ENCODE measurements at regions not wholly inside any gene's neighbourhood (a gene's known extent, or its start where the extent isn't known, plus 50 kb on each side); places are given as distances from the start of the nearest gene placed in this dataset.

DNA sequence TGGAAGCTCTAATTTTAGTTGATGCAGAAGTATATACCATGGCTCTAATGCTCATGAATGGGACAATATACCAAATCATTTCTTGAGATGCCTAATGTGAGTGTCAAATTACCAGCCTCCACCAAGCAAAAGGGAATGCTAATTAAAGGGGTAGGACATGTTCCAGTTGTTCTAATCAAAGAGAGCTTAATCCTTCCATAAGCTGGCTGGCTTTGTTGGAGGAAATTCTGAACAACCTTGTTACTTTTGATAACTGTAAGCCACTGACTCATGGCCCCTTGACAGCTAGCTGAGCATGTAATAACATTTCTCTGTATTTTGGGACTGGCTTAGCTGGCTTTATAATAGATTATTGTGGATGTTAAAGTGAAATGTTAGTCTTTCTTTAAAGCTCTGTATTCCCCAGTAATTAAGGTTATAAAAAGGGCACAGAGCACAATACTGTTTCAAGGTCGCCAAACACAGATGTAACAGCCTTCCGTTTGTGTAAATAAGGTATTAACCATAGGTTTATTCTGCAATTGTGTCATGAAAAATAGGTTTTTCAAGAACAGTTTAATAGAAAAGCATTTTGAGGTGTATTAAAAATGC, 1194.0 kb downstream of the PCDH9 start:
- Histone ChIP-seq H3K36me3 (no peaks in the 10 kb centered on the region), H3K4me1 (no peaks in the 10 kb centered on the region), H3K9me3 (no peaks in the 10 kb centered on the region), H3K4me3 (no peak overlapping the region), H3K27ac (no peak overlapping the region), H3K27me3 (no peaks in the 10 kb centered on the region)
- TF ChIP-seq, protein P1, sequence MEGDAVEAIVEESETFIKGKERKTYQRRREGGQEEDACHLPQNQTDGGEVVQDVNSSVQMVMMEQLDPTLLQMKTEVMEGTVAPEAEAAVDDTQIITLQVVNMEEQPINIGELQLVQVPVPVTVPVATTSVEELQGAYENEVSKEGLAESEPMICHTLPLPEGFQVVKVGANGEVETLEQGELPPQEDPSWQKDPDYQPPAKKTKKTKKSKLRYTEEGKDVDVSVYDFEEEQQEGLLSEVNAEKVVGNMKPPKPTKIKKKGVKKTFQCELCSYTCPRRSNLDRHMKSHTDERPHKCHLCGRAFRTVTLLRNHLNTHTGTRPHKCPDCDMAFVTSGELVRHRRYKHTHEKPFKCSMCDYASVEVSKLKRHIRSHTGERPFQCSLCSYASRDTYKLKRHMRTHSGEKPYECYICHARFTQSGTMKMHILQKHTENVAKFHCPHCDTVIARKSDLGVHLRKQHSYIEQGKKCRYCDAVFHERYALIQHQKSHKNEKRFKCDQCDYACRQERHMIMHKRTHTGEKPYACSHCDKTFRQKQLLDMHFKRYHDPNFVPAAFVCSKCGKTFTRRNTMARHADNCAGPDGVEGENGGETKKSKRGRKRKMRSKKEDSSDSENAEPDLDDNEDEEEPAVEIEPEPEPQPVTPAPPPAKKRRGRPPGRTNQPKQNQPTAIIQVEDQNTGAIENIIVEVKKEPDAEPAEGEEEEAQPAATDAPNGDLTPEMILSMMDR (IDR thresholded peaks at IDR 0.05): no peak
- no peak for DNase-seq (ENCODE audit: low spot score)

DNA sequence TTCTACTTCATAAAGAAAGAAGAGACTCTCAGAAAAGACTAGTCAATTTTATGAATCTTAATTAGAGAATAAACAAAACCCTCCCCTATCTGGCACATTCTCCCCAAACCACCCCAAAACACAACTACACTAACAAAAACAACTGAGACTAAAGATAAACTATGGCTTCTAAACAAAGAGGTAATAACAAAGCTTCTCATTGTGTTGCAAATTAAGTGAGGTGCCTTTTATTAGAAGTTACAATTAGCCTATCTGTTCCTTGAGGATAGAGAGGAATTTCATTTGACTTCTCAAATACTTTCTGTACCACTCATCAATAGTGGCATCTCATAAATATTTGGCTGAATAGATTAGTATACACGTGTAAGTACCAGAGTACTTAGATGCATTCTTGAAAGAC, 1196.2 kb downstream of the PCDH9 start:
- no peaks in the 10 kb centered on the region for H3K27me3 ChIP-seq
- TF ChIP-seq, protein P1 (IDR thresholded peaks at IDR 0.05): no peak
- no peak overlapping the region for H3K4me3 ChIP-seq
- no peaks in the 10 kb centered on the region for H3K36me3 ChIP-seq
- H3K27ac ChIP-seq: no peak overlapping the region
- no peaks in the 10 kb centered on the region for H3K9me3 ChIP-seq
- H3K4me1 ChIP-seq: no peaks in the 10 kb centered on the region
- no peak for DNase-seq (ENCODE audit: low spot score)

DNA sequence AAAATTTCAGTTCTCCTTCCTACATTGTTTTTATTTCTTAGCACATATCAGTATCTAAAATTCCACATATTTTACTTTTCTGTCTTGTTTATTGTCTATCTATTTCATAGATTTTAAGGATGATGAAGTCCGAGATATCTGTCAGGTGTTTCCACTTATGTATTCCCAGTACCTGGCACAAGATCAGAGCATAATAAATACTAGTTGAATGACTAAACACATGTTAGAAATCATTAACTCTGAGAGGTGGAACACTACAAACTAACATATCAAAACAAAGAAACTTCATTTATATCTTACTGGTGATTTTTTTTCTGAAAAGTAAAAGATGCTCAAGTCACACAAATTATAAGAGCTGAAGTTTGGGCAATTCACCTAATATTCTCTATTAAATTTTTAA, 1208.3 kb downstream of the PCDH9 start:
- no peaks in the 10 kb centered on the region for H3K4me1 ChIP-seq
- TF ChIP-seq, protein P1 (IDR thresholded peaks at IDR 0.05): no peak

DNA sequence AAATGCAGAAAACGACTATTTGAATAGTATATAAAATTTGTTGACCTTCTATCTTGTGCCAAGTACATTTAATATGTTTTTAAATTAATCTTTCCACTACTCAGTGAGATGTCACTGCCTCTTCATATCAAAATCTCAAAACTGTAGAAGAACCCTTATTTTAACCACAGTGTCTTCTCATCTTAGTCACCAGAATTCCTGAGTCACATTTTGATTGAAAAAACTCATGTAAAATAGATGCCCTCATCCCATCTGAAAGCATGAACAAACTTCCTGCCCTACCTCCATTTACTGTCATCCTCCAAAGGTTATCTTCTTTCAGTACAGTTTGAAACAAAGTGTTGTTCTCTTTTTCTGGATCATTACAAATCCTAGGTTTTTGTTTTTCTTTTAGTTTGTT, 1215.4 kb downstream of the PCDH9 start:
- H3K4me1 ChIP-seq: no peaks in the 10 kb centered on the region
- H3K36me3 ChIP-seq: no peaks in the 10 kb centered on the region
- no peaks in the 10 kb centered on the region for H3K9me3 ChIP-seq
- no peak overlapping the region for H3K27ac ChIP-seq
- TF ChIP-seq, protein P1 (IDR thresholded peaks at IDR 0.05): no peak
- H3K27me3 ChIP-seq: no peaks in the 10 kb centered on the region
- no peak for DNase-seq (ENCODE audit: low spot score)
- H3K4me3 ChIP-seq: no peak overlapping the region

More for the DNA sequence above, 1208.3 kb downstream of the PCDH9 start:
- H3K27ac ChIP-seq: no peak overlapping the region
- H3K4me3 ChIP-seq: no peak overlapping the region
- DNase-seq (ENCODE audit: low spot score): no peak
- H3K36me3 ChIP-seq: no peaks in the 10 kb centered on the region
- H3K9me3 ChIP-seq: no peaks in the 10 kb centered on the region
- H3K27me3 ChIP-seq: no peaks in the 10 kb centered on the region

DNA sequence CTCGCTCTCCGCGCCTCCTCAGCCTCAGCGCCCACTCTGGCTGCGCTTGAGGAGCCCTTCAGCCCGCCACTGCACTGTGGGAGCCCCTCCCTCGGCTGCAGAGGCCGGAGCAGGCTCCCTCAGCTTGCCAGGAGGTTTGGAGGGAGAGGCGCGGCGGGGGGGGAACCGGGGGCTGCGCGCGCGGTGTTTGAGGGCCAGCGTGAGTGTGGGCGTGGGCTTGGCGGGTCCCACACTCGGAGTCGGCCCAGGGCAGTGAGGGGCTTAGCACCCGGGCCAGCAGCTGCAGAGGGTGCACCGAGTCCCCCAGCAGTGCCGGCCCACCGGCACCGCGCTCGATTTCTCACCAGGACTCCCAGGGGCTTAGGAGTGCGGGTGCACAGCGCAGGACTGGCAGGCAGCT, 1220.9 kb downstream of the PCDH9 start:
- Histone ChIP-seq H3K27me3 (no peaks in the 10 kb centered on the region), H3K4me3 (no peak overlapping the region), H3K36me3 (no peaks in the 10 kb centered on the region), H3K4me1 (no peaks in the 10 kb centered on the region), H3K27ac (no peak overlapping the region), H3K9me3 (no peaks in the 10 kb centered on the region)
- TF ChIP-seq, protein P1 (IDR thresholded peaks at IDR 0.05): no peak
- no peak for DNase-seq (ENCODE audit: low spot score)

DNA sequence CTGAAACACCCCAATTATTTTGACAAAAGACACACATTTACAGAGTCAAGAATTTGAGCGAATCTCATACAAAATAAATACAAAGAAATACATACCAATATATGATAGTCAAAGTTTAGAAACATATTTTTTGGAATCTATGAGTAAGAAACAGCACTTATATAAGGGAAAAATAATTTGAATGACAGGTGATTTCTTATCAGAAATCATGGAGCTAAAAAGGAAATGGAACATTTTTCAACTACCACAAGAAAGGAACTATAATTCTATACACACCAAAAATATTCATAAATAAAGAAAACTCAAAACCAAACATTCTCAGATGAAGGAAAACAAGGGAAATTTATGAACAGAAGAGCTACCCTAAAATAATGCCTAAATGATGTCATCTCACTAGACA, 1226.6 kb downstream of the PCDH9 start:
- no peaks in the 10 kb centered on the region for H3K36me3 ChIP-seq
- H3K27ac ChIP-seq: no peak overlapping the region
- DNase-seq (ENCODE audit: low spot score): no peak
- no peaks in the 10 kb centered on the region for H3K4me1 ChIP-seq
- H3K4me3 ChIP-seq: no peak overlapping the region
- no peaks in the 10 kb centered on the region for H3K27me3 ChIP-seq
- H3K9me3 ChIP-seq: peaks cover 0 to 11% of the 10 kb centered on the region in 2 donors
- TF ChIP-seq, protein P1 (IDR thresholded peaks at IDR 0.05): no peak
